GM23248 (cell line): ENCODE measurements at regions not wholly inside any gene's neighbourhood (a gene's known extent, or its start where the extent isn't known, plus 50 kb on each side); places are given as distances from the start of the nearest gene placed in this dataset.

ENCODE experiments used
- DNase-seq: peaks from one replicate; pipeline ENCODE4 v3.0.0-alpha.2; 2015
- H2AFZ ChIP-seq: fragments of 200-600 bp; sonication (generic); 2 replicates; pipeline ENCODE4 v1.6.1; 2016; ENCODE audit warnings: antibody characterized with exemption
- H3F3A ChIP-seq: fragments of 200-600 bp; sonication (generic); 2 replicates; pipeline ENCODE4 v1.6.1; 2016; ENCODE audit warnings: mild to moderate bottlenecking, antibody characterized with exemption, mixed run types; ENCODE audit not compliant: insufficient read depth
- H3K27ac ChIP-seq: fragments of 200-600 bp; sonication (generic); 2 replicates; pipeline ENCODE4 v1.5.1; 2016; ENCODE audit warnings: mild to moderate bottlenecking
- H3K27me3 ChIP-seq: fragments of 200-600 bp; sonication (generic); replicated peaks from 2 replicates; pipeline ENCODE4 v1.6.1; 2016; ENCODE audit warnings: mild to moderate bottlenecking; ENCODE audit not compliant: insufficient read depth
- H3K36me3 ChIP-seq: fragments of 200-600 bp; sonication (generic); 2 replicates; pipeline ENCODE4 v1.6.1; 2016; ENCODE audit warnings: low read depth, mild to moderate bottlenecking
- H3K4me1 ChIP-seq: fragments of 200-600 bp; sonication (generic); 2 replicates; pipeline ENCODE4 v1.6.1; 2016; ENCODE audit warnings: mild to moderate bottlenecking; ENCODE audit not compliant: insufficient read depth
- H3K4me2 ChIP-seq: fragments of 200-600 bp; sonication (generic); one replicate; pipeline ENCODE4 v1.6.1; 2016; ENCODE audit warnings: mild to moderate bottlenecking; ENCODE audit not compliant: unreplicated experiment
- H3K4me3 ChIP-seq: fragments of 200-600 bp; sonication (generic); 2 replicates; pipeline ENCODE4 v1.5.1; 2016; ENCODE audit warnings: mild to moderate bottlenecking
- H3K79me2 ChIP-seq: fragments of 200-600 bp; sonication (generic); 2 replicates; pipeline ENCODE4 v1.6.1; 2016; ENCODE audit warnings: mild to moderate bottlenecking; ENCODE audit not compliant: insufficient read depth
- H3K9ac ChIP-seq: fragments of 200-600 bp; sonication (generic); 2 replicates; pipeline ENCODE4 v1.6.1; 2016; ENCODE audit warnings: mild to moderate bottlenecking
- H3K9me2 ChIP-seq: fragments of 200-600 bp; sonication (generic); 2 replicates; pipeline ENCODE4 v1.6.1; 2016; ENCODE audit warnings: mixed run types, mild to moderate bottlenecking, moderate library complexity; ENCODE audit not compliant: insufficient read depth
- H3K9me3 ChIP-seq: fragments of 200-600 bp; sonication (generic); one replicate; pipeline ENCODE4 v1.6.1; 2017; ENCODE audit warnings: low read depth
- H4K20me1 ChIP-seq: fragments of 200-600 bp; sonication (generic); 2 replicates; pipeline ENCODE4 v1.6.0; 2016; ENCODE audit not compliant: insufficient read depth
- EZH2 ChIP-seq: fragments of 200-600 bp; sonication (generic); IDR thresholded peaks from 2 replicates; pipeline ENCODE4 v1.6.1; 2018; ENCODE audit warnings: antibody characterized with exemption, mild to moderate bottlenecking; ENCODE audit not compliant: insufficient read depth, poor library complexity, severe bottlenecking
- EZH2phosphoT487 ChIP-seq: fragments of 200-600 bp; sonication (generic); IDR thresholded peaks from 2 replicates; pipeline ENCODE4 v1.6.1; 2018; ENCODE audit warnings: antibody characterized with exemption, moderate library complexity, mild to moderate bottlenecking, low read depth; ENCODE audit not compliant: insufficient read depth
- WGBS, 2 experiments: methylation state at CpG; one replicate each; pipeline ENCODE4 v1.1.6; 2015 to 2017; ENCODE audit warnings: low lambda C conversion rate in 2 of 2, low coverage in 1 of 2; ENCODE audit errors: missing lambda C conversion rate in 2 of 2; 5-methylcytosine and 5-hydroxymethylcytosine counted together
- in situ Hi-C: fragments of 300-500 bp; cut with MboI; formaldehyde crosslinking; loops from 2 replicates; pipeline ENCODE4 v1.15.0; 2020

DNA sequence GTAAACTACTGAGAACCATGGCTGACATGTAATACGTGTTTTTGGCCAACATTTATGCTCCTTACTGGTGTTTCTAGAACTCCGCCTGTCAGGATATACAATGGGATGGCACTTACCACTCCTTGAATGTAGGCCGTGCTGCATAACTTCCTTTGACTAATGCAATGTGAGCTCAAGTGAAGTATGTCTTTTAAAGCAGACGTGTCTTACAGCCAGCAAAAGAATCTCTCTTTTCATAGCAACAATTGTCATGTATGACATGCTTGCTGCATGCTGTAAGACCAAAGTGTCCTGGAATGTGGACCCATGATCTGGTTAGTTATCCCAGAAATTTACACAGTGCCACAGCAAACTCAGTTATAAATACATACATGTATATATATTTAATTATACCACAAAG lies 1202.7 kb upstream of the PIK3C3 start:
- WGBS, 2 experiments = 28 to 35% methylated on average over 4 of the region's 4 CpGs
- in situ Hi-C loops = no loop called here
- no peak overlapping the region for H3K27ac ChIP-seq
- H3K79me2 ChIP-seq = no peaks in the 10 kb centered on the region
- H3K4me3 ChIP-seq = no peak overlapping the region
- H3K27me3 ChIP-seq = no peaks in the 10 kb centered on the region; the same call in 1 of the 2 replicates
- H3K36me3 ChIP-seq = no peaks in the 10 kb centered on the region
- H3K4me1 ChIP-seq = no peaks in the 10 kb centered on the region
- no peaks in the 10 kb centered on the region for H3K9me3 ChIP-seq
- no peaks in the 10 kb centered on the region for H3K9me2 ChIP-seq
- DNase-seq = no peak
- H4K20me1 ChIP-seq = no peaks in the 10 kb centered on the region
- no peak overlapping the region for H3K4me2 ChIP-seq
- TF ChIP-seq EZH2phosphoT487 = no peak
- no peak for TF ChIP-seq EZH2
- no peak overlapping the region for H2AFZ ChIP-seq
- no peaks in the 10 kb centered on the region for H3F3A ChIP-seq
- H3K9ac ChIP-seq = no peak overlapping the region

DNA sequence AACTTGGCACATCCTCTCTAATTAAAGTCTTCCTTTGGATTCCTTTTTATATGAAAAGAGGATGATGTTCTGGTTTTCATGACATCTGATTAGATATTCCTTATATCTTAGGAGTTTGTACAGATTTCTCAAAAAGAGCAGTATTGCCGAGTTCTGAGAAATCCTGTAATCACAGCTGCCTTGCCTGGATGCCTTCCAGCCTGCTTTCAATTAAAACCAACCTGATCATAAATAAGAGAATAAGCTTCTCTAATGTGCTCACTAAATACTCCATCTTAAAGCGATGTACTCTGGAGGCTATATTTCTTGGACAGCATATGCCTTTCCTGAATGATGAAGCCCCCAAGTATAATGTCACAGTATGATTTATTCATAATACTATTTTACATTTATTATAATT lies 1203.8 kb upstream of the PIK3C3 start:
- Histone ChIP-seq H3K9me2 (no peaks in the 10 kb centered on the region), H3K79me2 (no peaks in the 10 kb centered on the region), H3K27me3 (no peaks in the 10 kb centered on the region; the same call in 1 of the 2 replicates), H2AFZ (no peak overlapping the region), H3K9me3 (no peaks in the 10 kb centered on the region), H3K4me2 (no peak overlapping the region), H3K36me3 (no peaks in the 10 kb centered on the region), H3K4me1 (no peaks in the 10 kb centered on the region), H3F3A (no peaks in the 10 kb centered on the region), H3K4me3 (no peak overlapping the region), H3K9ac (no peak overlapping the region), H4K20me1 (no peaks in the 10 kb centered on the region), H3K27ac (no peak overlapping the region)
- 0 to 4% methylated on average over 2 of the region's 2 CpGs for WGBS, 2 experiments
- in situ Hi-C loops = no loop called here
- DNase-seq = no peak
- TF ChIP-seq EZH2 = no peak
- TF ChIP-seq EZH2phosphoT487 = no peak

DNA sequence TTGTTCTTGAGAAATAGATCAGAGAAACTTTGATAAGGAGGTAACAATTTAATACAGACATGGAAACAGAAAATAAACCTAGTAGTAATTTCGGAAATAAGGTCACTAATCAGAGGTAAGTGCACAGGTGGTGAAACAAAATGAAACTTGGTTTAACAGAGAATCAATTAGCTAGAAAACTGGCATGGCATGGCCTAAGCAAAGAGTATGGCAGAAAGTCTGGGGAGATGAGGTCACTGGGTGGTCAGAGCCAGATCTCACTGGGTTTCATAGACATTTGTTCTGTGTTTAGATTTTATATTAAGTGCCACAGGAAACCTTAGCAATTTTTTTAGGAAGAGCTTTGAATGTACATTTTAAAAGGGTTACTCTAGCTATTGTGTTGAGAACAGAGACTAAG lies 1216.0 kb upstream of the PIK3C3 start:
- Histone ChIP-seq H3K9ac (no peak overlapping the region), H3K4me2 (no peak overlapping the region), H3K4me1 (no peaks in the 10 kb centered on the region), H3F3A (no peaks in the 10 kb centered on the region), H3K36me3 (no peaks in the 10 kb centered on the region), H3K27me3 (no peaks in the 10 kb centered on the region), H4K20me1 (no peaks in the 10 kb centered on the region), H2AFZ (no peak overlapping the region), H3K9me2 (no peaks in the 10 kb centered on the region), H3K79me2 (no peaks in the 10 kb centered on the region), H3K27ac (no peak overlapping the region), H3K9me3 (no peaks in the 10 kb centered on the region), H3K4me3 (no peak overlapping the region)
- TF ChIP-seq EZH2 (no peak), EZH2phosphoT487 (no peak)
- WGBS, 2 experiments = 0 to 3% methylated on average over 1 of the region's 1 CpG
- in situ Hi-C loops = no loop called here
- no peak for DNase-seq

DNA sequence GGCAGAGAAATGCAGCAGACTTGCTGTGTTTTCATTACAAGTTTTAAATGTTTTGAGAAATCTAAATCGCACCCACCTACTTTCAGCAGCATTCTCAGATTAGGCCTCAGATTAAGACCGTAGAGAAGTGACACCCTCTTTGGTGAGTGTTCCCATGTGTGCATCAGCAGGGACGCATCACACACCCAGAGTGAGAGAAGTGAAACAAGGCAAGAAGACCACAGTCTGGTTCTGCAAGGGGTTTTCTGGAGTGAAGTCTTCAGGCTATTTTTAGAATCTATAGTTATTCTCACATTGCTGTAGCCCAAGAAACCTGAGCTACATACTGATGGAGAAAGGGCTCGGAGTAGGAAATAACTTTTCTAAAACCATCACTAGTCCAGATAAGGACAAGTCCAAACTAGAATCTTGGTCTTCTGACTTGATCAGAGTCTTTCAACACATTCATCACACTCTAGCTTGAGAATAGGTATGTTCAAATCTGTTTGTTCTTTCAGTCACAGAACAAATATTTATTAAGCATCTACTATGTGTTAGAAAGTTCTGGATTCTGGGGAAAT lies 1216.6 kb upstream of the PIK3C3 start:
- no peak for TF ChIP-seq EZH2phosphoT487
- TF ChIP-seq EZH2 = no peak
- no peak for DNase-seq
- H3K9me2 ChIP-seq = no peaks in the 10 kb centered on the region
- no peaks in the 10 kb centered on the region for H3F3A ChIP-seq
- H3K9me3 ChIP-seq = no peaks in the 10 kb centered on the region
- H3K27ac ChIP-seq = no peak overlapping the region
- H3K27me3 ChIP-seq = no peaks in the 10 kb centered on the region
- H3K4me2 ChIP-seq = no peak overlapping the region
- in situ Hi-C loops = no loop called here
- no peak overlapping the region for H3K4me3 ChIP-seq
- no peaks in the 10 kb centered on the region for H3K4me1 ChIP-seq
- no peak overlapping the region for H2AFZ ChIP-seq
- H4K20me1 ChIP-seq = no peaks in the 10 kb centered on the region
- H3K36me3 ChIP-seq = no peaks in the 10 kb centered on the region
- no peaks in the 10 kb centered on the region for H3K79me2 ChIP-seq
- 24% methylated on average over 4 of the region's 4 CpGs for WGBS, 2 experiments
- no peak overlapping the region for H3K9ac ChIP-seq

DNA sequence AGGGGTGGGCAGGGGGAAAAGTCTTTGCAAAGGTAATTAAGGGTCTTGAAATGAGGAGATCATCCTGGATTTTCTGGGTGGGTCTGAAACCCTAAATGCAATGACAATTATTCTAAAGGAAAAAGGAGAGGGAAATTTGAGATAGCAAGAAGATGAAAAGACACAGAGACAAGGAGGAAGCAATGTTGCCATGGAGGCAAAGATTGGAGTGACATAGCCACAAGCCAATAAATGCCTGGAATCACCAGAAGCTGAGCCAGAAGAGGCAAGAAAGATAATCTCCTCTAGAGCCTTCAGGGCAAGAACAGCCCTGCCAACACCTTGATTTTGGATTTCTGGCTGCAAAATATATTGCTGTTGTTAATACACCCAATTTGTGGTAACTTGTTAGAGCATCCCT lies 1246.3 kb upstream of the PIK3C3 start:
- no peak for DNase-seq
- no peaks in the 10 kb centered on the region for H3K79me2 ChIP-seq
- TF ChIP-seq EZH2 = no peak
- TF ChIP-seq EZH2phosphoT487 = no peak
- no peaks in the 10 kb centered on the region for H3K9me3 ChIP-seq
- H3K4me1 ChIP-seq = no peaks in the 10 kb centered on the region
- no peak overlapping the region for H3K9ac ChIP-seq
- H3K4me3 ChIP-seq = no peak overlapping the region
- H3K27me3 ChIP-seq = no peaks in the 10 kb centered on the region
- no peak overlapping the region for H3K4me2 ChIP-seq
- no peak overlapping the region for H2AFZ ChIP-seq
- in situ Hi-C loops = no loop called here
- no peaks in the 10 kb centered on the region for H3K36me3 ChIP-seq
- H3K9me2 ChIP-seq = no peaks in the 10 kb centered on the region
- H3K27ac ChIP-seq = no peak overlapping the region
- H3F3A ChIP-seq = no peaks in the 10 kb centered on the region
- H4K20me1 ChIP-seq = no peaks in the 10 kb centered on the region
